ENCODE measurements at regions not wholly inside any gene's neighbourhood (a gene's known extent, or its start where the extent isn't known, plus 50 kb on each side); places are given as distances from the start of the nearest gene placed in this dataset.
A peak's percentile ranks its signal among the peaks of the same experiment; 100 is the strongest.
"Not testable (repeated sequence)": the region's sequence is repeated elsewhere in the genome, so short reads cannot be mapped to it uniquely, and the experiment has no call there.

DNA sequence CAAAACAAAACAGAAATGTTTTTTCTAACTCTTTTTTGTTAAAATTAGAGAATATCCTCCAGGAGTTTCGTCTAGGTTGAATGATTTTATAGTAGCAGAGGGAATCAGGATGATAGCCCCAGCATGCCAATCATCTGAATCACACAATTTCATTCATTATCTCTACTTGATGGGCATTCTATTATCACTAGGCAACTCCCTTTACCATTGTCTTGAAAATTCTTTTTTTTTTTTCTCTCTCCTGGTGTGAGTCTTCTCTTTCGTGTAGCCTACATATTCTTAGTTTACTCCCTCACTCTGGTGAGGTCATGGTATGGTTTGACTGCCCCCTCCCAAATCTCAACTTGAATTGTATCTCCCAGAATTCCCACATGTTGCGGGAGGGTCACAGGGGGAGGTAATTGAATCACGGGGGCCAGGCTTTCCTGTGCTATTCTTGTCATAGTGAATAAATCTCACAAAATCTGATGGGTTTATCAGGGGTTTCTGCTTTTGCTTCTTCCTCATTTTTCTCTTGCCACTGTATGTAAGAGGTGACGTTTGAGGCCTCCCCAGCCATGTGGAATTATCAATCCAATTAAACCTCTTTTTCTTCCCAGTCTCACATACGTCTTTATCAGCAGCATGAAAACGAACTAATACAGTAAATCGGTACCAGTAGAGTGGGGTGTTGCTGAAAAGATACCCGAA is 105.0 kb downstream of the OTUD1 start:
- DNase-seq (ENCODE audit: low spot score): no peak

DNA sequence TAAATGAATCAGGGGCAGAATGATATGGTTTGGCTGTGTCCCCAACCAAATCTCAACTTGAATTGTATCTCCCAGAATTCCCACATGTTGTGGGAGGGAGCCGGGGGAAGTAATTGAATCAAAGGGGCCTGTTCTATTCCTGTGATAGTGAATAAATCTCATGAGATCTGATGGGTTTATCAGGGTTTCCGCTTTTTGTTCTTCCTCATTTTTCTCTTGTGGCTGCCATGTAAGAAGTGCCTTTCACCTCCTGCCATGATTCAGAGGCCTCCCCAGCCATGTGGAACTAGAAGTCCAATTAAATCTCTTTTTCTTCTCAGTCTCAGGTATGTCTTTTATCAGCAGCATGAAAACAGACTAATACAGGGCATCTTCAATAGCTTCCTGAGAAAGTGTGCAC is 107.0 kb downstream of the OTUD1 start:
- DNase-seq (ENCODE audit: low spot score): not testable (repeated sequence)

DNA sequence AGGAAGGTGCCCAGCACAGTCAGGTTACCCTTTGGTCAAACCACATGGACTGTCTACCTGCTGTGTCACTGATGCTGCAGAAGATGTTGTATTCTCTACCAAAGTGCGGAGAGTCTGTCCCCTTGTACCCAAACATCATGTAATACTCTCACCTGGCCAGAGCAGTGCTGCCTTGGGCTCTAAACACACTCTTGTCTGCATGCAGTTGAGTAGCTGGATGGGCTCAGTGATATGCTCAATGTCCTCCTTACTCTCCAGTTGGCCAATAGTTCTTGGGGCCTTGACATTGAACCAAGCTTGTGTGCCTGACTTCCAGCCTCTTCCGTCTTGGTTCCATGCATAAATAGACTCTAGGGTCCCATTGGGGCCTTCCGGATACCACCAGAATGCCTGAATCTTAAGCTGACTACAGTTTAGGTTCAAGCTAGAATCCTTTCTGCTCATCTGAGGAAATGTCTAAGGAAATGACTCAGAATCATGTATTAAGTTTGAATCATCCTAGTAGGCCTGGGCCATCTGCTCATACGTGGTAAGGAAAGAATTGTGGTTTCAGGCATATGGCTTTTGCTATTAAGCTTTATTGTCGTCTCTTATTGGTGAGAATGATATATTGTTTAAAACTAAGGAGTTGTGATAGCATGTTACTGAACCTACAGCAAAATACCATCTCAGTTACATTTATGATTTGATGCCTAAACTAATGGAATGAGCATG is 118.0 kb downstream of the OTUD1 start:
- DNase-seq (ENCODE audit: low spot score): no peak

DNA sequence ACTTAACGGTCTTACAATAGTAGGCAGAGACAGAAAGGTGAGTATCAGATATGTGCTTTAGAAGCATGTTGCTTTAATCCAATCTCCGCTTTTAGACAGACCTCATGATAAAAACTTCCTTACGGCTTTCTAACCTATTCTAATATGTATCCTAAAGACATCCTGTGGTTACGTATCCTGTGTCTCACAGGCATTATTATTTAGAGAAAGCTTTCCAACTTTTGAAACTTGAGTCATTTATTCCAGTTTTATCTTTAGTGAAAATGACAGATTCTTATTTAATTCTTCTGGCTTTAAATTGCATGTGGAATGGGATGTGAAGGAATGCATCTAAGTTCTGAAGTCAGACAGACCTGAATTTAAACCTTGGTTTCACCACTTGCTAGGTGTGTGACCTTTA is 118.9 kb downstream of the OTUD1 start:
- no peak for DNase-seq (ENCODE audit: low spot score)

DNA sequence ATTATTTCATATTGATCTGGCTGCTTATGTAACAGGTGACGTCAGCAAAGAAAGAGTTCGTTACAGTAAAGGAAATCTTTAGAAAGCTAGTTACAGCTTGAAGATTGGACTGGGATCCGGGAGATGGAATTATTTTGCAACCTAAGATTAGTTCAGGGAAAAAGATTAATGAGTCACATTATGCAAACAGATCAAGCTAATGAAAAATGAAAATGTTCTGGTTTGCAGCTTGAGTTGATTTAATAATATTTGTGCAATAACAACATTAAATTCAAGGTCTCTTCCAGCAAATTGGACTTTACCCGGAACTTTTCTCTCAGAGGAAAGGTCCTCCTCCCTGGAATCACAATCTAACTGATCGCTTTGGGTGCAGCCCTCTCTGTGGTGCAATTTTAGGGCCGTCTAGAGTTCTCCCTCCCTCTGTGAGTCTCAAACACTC is 119.5 kb downstream of the OTUD1 start:
- DNase-seq (ENCODE audit: low spot score): no peak

DNA sequence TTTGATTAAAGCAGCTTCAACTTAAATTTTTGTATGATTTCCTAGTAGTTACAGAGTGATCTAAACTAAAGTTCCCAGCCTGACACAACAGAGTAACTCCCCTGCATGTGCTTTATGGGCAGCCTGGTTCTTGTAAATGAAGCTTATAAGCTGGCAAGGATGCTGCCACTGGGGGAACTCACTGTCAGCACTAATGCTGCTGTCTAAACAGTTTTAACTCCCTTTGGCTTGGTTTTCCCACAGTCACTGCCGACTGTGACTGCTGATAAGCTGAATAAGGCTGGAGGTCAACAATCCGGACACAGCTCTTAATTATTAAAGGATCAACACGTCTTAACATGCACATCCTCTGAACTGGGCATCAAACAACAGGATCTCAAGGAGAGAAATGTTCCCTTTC is 130.1 kb downstream of the OTUD1 start:
- no peak for DNase-seq (ENCODE audit: low spot score)

DNA sequence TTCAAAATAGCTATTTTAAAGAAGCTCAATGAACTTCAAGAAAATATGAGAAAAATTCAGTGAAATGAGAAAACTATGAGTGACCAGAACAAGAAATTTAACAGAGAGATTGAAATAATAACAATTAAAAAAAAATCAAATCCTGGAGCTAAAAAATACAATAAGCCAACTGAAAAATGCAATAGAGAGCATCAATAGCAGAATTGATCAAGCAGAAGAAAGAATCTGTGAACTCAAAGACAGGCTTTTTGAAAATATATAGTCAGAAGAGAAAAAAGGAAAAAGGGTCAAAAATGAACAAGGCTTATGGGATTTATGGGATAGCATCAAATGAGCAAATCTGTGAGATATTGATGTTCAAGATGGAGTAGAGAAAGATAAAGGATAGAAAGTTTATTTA is 133.0 kb downstream of the OTUD1 start:
- no peak for DNase-seq (ENCODE audit: low spot score)

DNA sequence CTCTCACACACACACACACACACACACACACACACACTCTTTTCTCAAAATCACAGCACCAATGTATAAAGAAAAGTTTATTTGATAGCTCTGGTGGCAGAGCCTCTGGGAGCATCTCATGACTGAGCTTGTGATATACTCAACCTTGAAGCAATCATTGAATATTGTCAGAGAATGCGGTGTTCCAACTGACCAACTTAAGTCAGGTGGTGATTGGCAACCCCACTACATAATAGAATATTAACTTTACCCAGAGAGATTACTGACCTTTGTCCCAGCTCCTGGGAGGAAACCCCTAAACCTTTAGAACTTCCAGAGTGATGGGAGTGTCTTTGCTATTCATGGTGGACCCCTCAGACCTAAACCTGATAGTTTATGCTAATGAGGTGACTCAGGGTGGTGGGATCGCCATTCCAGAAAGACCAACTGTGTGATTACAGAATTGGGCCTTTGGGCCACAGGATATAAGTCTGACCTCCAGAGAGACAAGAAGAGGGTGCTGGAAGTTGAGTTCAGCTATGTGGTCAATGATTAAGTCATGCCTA is 143.1 kb downstream of the OTUD1 start:
- no peak for DNase-seq (ENCODE audit: low spot score)

DNA sequence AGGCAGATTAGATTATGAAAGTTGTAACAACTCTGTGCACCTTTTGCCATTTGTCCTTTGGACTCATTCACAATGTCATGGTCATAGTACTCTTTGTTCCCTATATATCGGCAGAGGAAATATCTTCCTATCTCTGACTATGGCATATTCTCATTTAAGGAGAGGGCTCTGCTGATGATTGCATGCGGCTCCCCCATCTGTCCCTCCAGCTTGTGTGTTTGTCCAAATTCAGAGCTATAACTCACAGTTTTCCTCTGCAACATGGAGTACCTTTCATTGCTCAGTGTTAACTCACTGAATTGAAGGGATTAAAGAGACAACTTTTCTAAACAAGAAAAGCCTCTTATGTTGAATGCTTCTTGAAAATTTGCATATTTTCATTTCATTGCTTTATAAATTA is 145.5 kb downstream of the OTUD1 start:
- DNase-seq (ENCODE audit: low spot score): peak; percentile 10

DNA sequence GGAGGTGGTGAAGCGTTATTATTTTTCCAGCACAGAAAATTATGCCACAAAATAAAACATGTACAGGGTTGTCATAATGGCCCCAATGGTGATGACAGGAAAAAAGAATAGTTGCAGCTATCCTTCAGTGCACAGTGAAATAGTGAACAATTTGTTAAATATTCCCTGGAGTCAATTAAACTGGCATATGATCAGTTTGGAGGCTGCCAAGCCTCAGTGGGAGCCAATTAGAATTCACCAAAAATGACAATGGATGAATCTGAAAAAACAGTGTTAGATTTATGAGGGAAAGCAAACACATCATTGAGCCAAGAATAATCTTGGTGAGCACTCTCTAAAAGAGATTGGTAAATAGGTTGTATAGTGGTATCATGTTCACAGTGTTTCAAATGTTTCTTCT is 146.3 kb downstream of the OTUD1 start:
- no peak for DNase-seq (ENCODE audit: low spot score)

DNA sequence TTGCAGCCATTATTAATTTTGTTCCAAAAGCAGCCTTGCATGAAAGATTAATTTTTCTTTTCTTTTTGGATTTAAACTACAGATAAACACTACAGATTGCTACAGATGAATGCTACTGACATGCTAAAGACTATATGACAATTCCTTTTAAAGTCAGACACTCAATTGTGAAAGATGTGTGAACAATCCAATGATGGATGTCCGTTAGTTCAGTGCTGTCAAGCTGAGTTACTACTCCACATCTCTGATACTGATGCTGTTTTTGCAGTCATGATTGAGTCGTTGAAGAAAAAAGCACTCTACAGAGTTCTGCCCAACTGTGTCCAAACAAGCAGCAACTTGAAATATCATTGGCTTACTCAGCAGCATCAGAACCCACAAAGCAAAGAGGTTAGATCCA is 146.8 kb downstream of the OTUD1 start:
- DNase-seq (ENCODE audit: low spot score): no peak

DNA sequence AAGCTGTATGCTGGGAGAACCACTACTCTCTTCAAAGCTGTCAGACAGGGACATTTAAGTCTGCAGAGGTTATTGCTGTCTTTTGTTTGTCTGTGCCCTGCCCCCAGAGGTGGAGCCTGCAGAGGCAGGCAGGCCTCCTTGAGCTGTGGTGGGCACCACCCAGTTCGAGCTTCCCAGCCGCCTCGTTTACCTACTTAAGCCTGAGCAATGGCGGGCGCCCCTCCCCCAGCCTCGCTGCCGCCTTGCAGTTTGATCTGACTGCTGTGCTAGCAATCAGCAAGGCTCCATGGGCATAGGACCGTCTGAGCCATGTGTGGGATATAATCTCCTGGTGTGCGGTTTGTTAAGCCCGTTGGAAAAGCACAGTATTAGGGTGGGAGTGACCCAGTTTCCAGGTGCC is 156.4 kb downstream of the OTUD1 start:
- DNase-seq (ENCODE audit: low spot score): not testable (repeated sequence)

DNA sequence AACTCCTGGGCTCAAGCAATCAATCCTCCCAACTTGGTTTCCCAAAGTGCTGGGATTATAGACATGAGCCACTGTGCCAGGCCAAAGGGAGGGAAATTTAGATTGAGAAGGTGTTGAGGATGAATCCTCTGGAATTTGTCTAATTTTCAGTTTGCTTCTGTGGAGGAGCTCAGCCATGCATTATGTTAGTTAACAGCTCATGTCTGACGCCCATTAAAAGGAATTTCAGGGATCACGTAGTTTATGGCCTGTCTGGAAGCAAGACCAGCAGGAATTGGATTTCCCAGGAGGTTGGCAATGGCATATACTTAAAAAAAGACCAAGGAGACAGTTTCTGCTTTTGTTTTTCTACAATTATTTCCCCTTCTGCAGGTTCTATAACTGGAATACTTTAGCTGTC is 165.7 kb downstream of the OTUD1 start:
- no peak for DNase-seq (ENCODE audit: low spot score)

DNA sequence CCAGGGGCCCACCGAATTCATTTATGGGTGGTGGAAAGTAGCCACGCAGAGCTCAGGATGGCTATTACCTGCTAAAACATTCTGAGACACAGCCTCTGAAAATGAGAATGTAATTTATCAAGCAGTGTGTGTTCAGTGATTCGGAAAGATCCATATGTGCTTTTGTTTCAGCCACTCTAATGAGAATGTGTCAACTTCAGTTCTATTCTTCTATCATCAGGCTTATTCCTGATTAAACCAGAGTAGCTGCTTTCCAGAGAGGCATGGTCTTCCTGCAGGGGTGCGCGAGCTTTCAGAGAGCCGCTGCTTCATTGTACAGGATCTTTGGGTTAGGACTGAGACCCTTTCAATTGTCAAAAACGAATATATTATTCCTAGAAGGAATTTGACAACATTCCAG is 167.6 kb downstream of the OTUD1 start:
- no peak for DNase-seq (ENCODE audit: low spot score)

DNA sequence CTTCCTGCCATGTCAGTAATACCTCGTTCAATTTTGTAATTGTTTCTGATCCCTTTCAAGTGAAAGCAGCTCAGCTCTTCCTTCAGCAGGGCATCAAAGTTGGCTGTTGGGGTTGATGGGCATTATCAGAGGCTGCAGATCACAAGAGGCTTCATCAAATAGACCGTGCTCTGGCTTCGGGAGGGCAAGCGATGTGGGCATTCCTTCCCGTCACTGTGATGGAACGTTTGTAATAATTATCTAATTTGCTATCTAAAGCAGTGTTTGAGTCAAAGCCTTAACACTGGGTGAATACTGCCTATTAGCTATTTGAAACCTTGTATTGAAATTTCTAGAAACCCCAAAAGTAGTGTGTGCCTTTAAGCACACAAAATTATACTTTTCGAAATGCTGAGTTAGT is 170.1 kb downstream of the OTUD1 start:
- no peak for DNase-seq (ENCODE audit: low spot score)

DNA sequence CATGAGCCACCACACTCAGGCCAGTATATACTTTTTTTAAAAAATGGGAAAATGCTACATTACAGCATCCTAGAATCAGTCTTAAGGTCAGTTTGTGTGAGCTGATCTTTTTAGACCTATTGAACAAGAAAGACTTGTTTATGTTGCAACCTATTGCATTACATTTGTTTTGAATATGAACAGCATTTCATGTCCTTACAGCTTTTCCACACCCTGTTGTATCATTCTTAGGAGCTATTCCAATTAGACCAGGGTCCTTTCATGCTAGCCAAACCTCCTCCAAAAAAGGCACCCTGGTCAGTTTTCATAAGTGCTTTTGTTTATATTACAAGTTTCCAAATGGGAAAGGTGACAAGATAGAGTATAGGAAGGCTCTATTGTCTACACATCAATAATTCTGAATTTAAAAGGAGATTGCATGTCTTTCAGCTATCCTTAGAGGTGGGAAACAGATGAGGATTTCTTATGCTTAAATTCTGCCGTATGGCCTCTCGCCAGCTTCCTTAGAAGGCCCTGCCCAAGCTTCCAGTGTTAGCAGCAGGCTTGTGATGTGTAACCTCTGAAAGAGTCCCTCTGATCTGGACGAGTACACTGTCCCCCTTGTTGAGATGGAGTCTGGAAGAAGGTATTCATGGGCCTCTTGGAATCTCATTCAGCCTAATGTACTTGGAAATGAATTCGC is 171.9 kb downstream of the OTUD1 start:
- DNase-seq (ENCODE audit: low spot score): peak; percentile 9

DNA sequence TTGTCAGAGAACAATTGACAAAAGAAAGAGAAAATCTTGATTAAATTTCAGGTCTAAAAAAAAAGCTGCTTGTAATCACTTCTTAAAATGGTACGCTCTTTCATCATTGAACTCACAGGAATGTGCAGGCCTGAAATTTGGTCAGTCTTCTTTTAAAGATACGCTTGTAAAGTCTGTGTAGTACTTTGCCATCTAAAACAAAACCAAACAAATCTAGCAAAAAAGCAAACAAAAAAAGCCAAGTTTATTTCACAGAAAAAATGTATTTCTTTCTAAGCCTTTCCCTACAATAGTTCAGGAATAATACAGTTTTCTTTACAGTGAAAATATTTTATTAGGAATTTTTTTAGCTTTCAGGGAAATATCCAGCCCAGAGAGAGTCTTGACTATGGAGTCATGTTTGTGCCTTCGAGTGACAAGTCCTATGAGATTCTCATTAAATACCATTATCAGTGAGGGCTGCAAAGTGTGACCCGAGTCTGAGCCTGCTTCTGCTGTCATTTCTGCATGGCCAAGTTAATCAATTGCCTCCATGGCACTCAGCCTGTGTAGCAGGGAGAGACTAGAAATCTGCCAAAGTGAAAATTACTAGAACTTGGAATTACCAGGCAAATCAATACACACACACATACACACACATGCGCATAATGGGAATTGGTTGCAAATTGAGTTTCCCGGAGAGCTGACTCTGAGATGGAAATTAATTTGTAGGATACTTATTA is 172.6 kb downstream of the OTUD1 start:
- DNase-seq (ENCODE audit: low spot score): no peak

DNA sequence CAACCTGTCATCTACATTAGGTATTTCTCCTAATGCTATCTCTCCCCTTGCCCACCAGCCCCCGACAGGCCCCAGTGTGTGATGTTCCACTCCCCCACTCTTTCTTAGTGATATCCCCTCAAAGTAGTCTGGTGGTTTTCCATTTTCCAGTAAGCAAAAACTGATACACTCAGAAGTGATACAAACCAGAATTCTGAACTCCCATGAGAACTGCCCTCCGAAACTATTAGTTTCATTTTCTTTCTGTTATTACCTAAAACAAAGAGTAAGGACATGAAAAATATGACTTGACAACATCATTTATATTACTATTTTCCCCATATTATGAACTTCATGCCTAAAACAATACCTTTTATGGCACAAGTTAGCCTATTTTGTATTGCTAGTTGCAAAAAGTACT is 175.0 kb downstream of the OTUD1 start:
- no peak for DNase-seq (ENCODE audit: low spot score)

DNA sequence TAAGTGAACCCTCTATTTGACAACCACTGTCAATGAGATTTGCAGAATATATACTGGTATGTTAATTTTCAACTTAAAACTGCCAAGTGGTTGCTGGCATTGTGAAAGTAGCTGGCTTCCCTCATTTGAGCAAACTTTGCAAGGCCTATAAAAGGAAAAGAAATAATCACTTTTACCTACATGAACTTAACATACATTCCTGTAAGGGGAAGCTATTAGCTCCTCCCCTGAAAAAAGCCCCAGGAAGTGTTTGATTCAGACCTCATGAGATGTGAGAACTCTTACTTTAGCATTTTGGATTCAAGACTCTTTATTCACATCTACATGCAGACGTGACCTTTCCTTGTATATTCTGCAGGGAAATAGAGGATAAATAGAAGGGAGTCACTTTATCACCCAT is 175.6 kb downstream of the OTUD1 start:
- no peak for DNase-seq (ENCODE audit: low spot score)

DNA sequence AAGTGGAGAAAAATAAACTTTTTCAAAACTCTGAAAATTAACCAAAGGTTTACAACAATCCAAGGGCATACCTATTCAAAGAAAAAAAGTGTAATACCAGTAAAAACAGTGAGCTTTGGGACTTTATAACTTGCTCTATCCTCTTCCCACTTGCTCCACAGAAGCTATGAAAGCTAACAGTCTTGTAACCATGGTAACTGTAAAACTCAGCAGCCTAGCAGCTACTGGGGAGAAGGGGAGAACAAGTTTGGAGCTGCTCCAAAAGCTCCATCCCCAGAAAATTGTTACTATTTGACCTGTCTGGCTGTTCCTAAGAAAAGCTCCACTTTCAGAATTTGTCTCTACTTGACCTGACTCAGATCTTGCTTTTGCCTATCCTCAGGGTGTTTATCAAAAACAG is 191.5 kb downstream of the OTUD1 start:
- no peak for DNase-seq (ENCODE audit: low spot score)

DNA sequence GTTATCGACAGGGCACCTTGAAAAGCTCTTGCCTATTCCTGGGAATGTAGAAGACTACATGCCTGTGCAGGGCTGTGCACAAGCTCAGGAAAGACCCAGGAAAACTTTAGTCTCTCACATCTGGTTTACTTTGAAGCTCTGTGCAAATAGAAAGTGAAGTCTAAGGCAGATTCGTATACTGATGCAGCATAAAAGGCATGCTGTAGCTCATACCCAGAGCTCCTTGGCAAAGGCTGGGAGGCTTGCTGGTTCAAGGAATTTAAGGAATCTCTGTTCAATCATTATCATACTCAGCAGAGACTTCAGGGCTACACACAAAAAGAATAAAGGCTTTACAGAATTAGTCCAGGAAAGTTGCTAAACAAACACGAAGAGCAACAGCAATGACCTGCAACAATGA is 192.0 kb downstream of the OTUD1 start:
- no peak for DNase-seq (ENCODE audit: low spot score)

DNA sequence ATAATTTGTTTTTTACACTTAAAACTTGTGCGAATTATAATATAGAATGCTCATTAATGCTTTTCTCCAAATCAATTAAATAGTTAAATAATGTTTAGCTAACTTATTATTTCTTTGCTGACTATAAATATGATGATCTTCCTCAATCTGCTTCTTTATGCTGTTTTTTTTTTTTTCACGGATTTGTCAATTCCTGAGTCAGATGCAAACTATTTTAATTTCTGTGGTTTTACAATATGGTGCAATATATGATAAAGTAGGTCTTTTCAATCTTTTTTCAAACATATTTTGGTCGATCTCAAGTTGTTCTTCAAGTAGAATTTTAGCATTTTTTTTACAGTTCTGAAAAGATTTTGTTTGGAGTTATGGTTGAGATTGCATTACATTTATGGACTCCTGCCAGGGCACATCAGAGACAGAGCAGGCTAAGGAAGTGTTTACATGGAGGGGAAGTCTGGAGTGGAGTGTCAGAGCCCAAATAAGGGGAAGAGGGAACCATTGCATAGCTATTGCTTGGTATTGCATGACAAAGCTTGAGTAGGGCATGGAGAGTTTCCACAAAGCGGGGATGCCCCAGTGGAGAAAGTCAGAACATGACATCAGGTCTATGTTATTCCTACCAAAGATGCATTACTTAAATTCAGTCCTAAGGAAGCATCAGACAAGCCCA is 204.4 kb downstream of the OTUD1 start:
- peak; percentile 53 for DNase-seq (ENCODE audit: low spot score)

All from pons (tissue), 1 donor.